GM18873 (cell line): ENCODE measurements at regions not wholly inside any gene's neighbourhood (a gene's known extent, or its start where the extent isn't known, plus 50 kb on each side); places are given as distances from the start of the nearest gene placed in this dataset.
"Not testable (repeated sequence)": the region's sequence is repeated elsewhere in the genome, so short reads cannot be mapped to it uniquely, and the experiment has no call there.

ENCODE experiments used
- ATAC-seq: cut with Tn5 transposase; IDR thresholded peaks from one replicate; pipeline ENCODE4 v1.9.1; 2021; ENCODE audit warnings: mild to moderate bottlenecking, moderate library complexity, moderate number of reproducible peaks; ENCODE audit not compliant: unreplicated experiment, low FRiP score

DNA sequence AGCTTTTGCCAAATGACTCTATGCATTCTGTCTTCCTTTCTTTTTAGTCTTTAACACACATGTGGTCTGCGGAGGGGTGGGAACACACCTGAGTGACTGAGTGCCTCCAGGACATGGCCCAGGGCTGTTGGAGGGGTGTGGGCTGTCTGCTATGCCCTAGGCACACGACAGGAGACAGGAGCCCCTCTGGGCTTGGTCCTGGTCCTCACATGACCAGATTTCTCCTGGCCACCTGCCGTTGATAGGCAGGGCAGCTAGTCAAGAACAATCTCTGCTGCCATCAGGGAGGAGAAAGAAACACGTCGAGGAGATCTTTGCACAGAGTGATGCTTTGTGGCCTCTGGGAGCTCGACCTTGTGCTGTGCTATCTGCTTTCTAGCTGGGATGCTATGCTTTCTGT, 176.6 kb downstream of the KLF13 start:
- no peak for ATAC-seq

DNA sequence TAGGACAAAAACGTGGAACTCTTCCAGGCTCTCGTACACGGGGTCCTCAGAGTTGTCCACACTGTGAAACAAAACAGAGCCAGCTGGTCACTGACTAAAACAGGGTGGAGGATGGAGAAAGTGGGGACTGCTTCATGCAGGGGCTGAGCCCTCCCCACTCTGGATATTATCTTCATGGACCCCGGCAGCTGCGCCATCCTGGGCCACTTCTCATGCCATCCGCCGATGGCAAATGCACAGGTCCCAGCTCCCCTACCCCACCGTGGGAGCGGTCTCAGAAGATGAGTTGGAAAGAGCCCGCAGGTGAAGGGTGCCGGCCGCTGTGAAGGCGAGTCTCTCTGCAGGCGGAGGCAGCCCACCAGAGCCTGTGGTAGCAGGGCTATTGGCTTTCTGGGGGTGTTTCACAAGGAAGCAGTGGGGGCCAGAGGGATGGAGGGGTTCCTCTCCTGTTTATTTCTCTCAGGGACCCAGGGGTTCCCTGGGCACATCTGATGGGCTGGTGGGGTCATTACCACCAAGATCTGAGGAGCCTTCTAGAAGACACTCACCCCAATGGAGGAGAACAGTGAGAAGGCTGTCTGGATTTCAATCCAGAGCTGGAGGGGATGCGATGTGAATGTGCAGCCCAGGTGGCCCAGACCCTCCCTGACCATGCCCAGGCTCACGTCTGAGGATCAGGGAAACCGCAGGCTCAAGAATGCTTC, 177.3 kb downstream of the KLF13 start:
- no peak for ATAC-seq

DNA sequence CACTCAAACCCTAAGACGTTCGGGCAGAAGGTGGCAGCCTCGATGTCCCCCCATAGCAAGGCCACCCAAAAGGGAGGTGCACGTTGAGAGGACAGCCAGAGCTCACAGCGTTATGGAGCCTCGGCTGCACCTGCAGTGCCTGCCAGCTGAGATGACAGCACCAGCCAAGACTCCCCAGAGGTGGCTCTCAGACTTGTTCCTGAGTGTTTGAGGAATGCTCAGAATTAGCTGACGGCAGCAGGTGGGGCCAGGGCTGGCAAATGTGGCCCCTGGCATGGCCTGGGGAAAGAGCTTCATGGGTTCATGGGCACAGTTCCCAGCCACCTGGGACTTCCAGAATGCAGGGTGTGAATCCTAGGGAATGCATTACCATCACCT, 177.8 kb downstream of the KLF13 start:
- no peak for ATAC-seq

DNA sequence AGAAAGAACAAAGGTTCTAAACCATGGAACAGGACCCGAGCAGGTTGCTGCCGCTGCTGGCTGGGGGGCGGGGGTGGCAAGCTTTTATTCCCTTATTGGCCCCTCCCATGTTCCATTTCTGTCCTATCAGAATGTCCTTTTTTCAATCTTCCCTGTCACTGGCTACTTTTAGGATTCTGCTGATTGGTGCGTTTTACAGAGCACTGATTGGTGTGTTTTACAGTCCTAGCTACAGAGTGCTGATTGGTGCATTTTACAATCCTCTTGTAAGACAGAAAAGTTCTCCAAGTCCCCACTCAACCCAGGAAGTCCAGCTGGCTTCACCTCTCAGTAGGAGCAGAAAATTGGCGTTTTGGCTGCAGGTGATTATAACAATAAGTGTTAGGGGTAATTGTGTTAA, 180.9 kb downstream of the KLF13 start:
- not testable (repeated sequence) for ATAC-seq

DNA sequence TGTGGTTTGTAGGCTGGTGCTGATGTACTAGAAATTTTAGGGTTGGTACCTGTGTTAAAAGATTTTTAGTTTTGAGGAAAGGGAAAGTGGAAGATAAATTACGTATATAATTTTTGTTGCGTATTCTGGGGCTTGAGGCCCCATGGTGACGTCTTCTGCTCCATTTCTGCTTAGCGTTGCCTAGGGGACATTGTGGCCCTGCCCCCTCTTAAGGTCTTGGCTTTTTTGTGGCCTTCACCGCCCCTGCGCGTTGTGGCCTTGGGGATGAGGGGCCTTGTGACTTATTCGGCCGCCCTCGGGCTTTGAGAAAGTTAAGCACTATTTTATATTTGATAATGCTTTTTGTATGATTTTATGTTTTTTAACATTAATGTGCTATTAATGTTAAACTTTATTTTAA, 182.0 kb downstream of the KLF13 start:
- ATAC-seq, result no peak

DNA sequence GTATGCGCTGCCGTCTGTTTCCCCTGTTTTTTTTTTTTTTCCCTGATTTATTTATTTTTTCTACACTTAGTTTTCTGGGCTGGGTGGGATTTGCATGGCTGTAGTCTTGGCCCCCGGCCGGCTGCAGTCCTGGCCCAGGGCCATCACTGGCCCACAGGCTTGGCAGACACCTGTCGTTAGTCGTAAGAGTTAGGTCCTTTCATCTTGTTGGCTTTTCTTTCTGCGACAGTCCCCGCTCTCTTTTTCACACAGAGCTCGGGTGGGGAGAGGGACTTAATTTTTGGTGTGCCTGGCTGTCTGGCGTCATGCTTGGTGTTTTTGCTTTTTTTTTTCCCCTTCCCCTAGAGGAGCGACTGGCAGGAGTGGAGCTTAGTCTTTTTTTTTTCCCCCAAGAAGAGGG, 183.4 kb downstream of the KLF13 start:
- ATAC-seq, result no peak

DNA sequence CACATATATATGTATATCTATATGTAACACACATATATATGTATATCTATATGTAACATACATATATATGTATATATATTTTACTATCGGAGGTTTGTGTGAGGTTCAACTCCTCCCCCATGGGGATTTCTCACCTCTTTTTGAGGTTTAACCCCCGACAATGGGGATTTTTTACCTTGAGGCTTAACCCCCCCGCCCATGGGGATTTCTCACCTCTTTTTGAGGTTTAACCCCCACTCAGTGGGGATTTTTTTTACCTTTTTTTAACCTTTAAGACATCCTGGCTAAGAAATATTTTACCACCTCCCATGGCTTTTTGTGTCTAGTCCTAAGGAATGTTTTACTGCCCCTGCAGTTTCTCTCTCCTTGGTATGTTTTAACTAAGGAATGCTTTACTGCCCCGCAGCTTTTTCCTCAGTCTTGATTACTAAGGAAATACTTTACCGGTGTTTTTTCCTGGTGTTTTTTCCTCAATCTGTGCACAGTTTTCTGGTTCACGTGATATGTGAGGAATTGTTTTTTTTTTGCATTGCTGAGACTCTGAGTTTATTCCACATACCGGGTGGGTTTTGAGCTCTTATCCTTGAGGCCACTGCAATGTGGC, 185.2 kb downstream of the KLF13 start:
- ATAC-seq, result no peak

DNA sequence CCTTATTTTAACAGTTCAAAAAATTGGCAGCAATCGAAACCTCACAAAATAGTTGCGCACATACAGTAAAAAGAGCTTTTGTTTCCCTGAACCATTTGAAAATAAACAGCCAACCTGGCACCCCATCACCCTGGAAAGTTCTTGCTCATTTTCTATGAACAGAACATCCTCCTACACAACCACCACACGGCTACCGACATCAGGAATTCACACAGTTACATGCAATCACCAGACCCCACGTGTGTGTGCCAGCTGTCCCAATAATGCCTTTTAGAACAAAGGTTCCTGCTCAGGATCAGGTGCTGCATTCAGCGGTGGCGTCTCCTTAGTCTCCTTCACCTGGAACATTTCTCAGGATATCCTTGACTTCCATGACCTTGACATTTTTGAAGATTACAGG, 186.5 kb downstream of the KLF13 start:
- ATAC-seq, result no peak

DNA sequence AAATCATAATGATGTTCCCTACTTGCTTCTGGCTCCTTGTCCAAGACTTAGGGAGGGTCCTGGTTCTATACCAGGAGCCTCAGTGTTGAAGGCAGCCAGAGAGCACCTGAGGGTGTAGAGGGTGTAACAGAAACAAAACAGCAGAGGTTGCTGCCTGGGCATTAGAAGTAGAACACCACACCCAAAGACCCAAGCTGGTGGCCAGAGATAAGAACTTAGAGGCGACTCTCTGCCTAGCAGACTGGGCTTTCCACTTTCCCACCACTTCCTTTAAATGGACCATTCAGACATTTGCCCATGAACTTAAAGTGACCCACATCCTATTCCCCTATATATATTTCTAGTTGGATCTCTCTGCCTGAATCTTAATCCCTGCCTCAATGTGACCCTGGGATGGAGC, 189.8 kb downstream of the KLF13 start:
- no peak for ATAC-seq

DNA sequence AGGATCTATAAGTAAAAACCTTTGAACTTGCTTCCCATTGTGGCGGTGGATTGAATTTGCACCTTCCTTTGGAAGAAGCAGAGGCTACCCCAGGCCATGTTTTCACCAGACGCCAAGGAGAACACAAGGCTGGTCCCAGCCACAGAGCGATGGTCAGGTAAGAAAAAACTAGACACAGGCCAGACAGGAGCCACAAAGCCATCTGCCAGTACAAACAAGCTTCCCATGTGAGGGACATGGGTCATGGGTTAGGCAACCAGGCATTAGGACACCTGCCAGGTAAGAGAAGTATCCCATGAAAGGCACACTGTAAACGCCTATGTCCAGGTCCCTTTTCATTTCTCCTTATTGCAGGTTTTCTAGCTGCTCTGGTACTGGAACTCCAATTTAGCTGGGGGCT, 190.2 kb downstream of the KLF13 start:
- no peak for ATAC-seq

DNA sequence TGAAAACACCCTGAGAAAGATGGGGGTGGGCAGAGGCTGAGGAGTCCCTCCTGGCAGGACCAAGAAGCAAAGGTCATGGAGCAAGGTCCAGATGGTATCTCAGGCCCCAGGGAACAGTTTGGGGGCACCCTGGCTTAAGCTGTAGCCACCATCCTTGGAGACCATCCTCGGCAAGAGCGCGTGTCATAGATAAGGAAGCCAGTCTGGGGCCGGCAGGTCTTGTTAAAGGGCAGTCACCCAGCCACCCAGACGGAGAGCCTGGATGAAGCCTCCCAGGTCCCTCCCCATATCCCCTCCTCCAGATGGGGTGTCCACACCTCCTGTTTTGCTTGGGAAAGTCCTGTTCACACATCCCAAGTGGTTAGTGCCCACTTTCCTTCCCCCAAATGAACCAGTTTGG, 191.1 kb downstream of the KLF13 start:
- no peak for ATAC-seq

DNA sequence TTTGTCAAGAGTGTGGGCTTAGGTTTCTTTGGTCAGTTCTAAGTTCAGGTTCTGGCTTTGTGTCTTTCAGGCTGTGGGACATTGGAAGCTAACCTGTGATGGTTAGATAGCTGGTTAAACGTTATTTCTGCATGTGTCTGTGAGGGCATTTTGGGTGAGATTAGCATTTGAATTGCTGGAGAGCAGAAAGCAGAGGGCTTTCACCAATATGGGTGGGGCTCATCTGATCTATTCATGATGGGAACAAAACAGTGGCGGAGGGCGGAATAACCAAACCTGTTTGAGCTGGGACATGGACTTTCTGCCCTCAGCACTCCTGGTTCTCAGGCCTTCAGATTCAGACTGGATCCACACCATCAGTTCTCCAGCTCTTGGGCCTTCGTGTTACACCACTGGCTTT, 195.4 kb downstream of the KLF13 start:
- ATAC-seq, result no peak

DNA sequence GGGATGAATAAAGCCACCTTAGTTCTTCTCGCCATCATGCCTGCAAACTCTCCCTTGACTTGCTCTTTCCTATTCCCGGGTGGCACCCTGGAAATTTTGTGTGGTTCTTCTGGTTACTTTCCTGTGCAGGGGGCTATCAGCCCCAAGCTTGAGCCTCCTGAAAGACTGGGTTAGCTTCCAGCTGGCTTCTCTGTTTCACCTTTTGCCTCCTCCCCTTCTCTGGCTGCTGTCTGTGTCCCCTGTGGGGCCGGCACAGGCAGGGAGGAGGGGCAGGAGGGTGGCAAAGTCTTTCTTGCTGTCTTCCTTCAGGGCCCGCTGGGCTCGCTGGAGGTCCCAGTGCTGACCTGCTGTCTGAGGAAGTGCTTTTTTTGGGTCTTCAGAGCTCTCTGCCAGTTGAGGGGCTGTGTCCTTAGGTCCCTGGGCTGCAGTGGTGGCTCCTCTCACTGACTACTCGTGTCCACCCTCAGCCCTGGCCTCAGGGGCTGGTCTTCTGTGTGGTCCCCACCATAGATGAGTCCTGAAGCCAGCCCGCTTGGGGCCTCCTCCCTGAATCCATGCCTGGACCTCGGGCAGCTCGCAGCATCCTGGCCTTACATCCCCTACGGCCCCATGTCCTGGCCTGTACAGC, 196.5 kb downstream of the KLF13 start:
- ATAC-seq, result no peak

DNA sequence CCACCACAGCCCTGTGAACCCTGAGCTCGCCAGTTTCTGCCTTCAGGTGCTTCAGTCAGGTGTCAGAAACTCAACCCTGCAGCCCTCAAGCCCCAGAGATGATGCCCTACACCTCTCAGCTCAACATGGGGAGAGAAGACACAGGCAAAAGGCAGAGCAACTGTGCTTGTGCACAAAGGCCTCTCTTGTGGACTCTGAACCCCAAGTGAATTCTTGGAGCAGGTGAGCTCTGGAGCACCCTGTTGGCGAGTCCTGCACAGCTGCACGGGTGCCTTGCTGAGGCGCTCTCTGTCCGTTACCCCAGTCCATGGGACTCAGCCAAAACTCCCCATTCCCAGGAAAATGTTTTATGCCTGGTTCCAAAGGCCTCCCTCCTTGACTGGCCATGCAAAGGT, 197.0 kb downstream of the KLF13 start:
- no peak for ATAC-seq

DNA sequence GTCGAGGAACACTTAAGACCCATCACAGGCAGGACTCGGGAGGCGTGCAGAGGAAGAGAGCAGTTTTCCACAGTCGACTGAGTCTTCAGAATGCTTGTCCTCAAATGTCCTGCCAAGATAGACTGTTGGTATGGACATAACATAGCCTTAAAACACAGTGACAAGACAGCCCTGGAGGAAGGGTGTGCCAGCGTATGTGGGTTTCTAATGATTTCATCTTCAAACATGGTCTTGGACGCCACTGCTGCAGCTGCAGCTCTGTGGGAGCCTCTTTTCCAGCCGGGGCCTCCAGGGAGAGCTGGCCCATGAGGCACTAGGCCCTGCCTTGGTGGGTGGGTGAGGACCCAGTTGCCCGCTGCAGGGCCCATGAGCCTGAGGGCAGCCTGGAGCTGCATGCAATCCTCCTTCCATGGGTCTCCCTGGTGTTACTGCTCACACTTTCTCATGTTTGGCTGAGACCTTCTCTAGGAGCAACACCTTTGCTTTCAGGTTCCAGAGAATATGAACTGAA, 198.6 kb downstream of the KLF13 start:
- no peak for ATAC-seq

DNA sequence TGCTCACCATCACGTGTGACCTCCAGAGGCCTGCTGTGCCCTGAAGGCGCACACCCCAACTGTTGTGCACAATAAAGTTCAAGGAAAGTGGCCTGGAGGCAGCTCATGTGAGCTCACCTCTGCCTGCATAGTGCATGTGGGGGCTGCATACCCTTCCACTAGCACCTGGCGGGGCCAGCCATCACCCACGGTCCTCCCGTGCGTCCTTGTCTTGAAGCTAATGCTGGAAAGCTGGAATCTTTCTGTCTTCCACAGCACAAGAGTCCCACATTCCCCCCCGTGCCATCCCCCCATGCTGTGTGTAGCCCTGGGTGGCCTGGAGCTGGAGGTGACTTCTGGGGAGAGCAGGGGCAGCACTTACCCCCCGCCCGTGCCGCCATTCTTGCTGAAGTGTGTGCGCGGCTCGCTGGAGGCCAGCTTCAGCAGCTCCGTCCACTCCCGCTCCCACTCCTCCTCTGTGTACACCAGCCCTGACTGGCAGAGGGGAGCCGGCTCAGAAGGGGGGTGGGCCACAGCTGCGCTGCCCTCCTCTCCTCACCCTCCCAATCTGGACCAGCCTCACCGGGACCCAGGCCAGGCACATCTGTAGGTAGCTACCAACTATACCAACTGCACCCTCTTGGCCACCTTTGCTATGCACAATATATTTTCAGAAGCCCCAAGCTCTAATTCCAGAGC, 199.5 kb downstream of the KLF13 start:
- ATAC-seq, result no peak

DNA sequence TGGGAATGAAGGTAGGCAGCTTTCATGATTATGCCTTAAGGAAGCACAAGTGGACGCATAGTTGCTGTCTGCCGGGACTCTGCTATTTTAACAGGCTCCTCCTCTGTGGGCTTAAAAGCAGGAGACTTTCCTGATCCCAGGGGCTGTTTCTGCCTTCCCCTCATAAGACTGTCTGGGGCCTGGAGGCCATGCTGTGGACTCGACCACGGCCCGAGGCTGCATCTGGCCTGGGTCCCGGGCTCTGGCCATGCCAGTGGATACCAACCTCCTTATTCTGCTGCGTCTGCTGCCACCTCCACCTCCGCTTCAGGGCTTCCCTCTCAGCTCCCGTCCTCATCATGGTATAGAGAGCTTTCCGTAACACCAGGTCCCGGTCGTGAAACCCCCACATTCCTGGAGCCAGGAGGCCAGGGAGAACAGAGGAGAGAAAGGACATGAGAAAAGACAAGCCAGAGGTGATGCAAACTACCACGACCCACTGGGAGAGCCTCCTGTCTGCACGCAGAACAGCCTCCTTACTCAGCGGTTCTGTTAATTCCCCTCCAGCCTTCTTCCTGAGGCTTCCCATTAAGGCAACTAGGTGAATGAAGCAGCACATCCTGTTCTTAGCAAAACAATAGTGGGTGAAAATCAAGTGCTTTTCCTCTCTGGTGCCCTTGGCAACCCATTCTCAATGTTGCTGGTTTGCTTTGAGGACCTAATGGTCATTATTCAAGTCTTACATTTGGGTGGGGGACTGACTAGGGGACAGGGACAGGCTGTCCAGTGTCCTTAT, 200.5 kb downstream of the KLF13 start:
- no peak for ATAC-seq

DNA sequence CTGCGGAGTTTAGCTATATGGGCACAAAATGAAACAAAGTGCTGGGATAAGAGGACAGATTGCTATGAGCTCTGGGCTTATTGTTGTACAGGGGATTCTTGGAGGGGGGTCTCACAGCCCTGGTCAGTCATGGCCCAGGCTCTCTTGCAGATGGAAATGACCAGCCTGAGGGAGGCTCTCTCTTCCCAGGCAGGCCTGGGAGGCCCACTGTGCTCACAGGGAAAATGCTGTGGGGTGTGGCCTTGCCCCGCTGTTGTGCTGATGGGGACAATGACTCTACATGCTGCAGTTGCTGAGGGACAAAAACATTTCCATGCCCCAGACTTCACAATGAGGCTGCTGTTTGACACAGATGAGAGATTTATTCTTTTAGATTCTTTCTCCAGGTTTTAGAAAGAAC, 202.2 kb downstream of the KLF13 start:
- ATAC-seq, result no peak

DNA sequence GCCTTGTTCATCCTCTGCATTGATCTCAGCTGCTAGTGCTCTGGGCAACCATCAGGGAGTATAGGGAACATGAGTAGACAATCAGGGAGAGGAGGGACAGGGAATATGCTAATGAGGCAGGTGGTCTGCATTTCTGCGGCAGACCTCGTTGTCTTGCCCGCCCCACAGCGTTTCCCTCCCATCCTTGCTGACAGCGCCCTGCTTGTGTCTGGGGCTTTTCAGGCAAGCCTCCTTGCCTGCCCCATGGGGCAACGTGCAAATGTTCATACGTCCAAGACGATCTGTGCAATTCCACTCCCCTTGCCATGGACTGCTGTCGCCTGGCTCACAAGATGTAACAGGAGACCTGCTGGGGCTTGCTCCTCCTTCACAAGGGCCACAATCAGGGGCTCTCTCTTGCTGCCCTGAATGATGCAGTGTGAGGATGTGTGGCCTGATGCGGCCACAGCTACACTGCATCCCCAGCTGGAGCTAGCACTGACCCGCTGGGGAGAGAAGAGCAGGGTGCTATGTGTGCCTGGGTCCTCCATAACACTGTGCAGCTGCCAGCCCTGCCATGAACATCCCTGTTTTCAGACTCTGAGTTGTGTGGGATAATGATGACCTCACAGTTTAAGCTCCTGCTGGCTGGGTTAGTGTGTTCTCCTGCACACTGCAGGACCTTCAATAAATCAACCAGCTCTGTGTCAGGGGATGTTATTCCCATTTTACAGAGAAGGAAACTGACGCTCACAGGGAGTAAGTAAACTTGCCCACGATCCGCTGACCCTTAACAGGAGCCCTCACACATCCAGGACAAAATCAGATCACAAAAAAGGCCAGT, 211.3 kb downstream of the KLF13 start:
- ATAC-seq, result no peak

DNA sequence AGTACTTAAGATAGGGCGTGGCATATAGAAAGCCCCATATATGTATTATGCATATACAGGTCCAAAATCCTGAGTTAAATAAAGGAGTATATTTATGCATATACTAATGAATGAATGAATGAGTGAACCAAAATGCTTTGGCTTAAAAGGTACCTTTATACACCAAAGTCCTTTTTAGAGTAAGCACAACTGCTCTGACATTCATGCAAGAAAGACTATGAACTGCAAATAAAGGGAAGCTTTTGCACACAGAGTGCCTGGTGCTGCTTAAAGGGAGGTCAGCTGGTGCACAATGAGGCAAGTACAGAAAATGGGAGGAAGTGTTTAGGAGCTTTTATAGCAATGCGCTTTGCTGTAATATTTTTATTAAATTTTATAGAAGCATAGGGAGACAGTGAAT, 214.0 kb downstream of the KLF13 start:
- ATAC-seq, result no peak
